ENCODE measurements at regions not wholly inside any gene's neighbourhood (a gene's known extent, or its start where the extent isn't known, plus 50 kb on each side); places are given as distances from the start of the nearest gene placed in this dataset.

DNA sequence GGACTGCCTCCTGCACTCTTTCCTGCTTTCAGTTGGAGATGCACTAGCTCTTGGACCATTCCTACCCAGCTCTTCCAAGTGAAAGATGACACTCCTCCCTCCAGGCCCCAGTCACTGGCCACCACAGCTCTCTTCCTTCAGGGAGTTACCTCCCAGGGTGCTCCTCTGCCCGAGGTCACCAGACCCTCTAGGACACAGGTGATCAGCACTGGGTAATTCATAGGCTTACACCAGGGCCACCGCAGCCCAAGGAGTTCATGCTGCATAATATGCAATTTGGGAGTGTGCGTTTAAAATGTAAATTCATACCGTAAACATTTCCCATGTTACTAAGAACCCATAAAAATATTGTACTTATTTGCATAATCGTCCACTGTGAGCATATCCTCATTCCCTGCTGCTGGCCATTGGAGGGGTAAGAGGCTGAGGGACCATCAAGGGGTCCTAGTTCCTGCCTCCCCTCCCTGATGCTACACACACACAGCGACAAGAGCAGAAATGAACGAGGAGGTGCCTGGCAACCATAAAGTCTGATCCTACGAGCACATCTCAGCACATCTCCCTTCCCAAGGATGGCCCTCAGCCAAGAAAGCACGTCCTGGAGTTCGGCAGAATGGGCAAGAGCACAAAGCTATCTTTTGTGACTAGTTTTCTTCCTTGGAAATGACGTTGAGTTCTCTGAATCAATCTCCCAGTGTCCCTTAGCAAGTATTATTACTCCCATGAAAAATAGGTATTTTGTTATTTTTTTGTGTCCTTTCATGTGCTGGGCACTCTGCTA lies 222.9 kb upstream of the RAB4A start:
- POLR2A ChIA-PET = no interaction called here
- no peaks in the 10 kb centered on the region for H3K36me3 ChIP-seq (replicated peaks in 1 of 2; ENCODE audit: control insufficient read depth in 1 of 2, insufficient read depth in 2 of 2, low read length in 2 of 2)
- no peak for DNase-seq (ENCODE audit: low spot score)
- H3K9ac ChIP-seq (ENCODE audit: insufficient read depth, low read depth, low read length) = no peak overlapping the region
- H3K9me3 ChIP-seq (ENCODE audit: low read length) = no peaks in the 10 kb centered on the region
- peaks cover 4% of the 10 kb centered on the region; the same call in 1 of the 2 replicates for H3K4me1 ChIP-seq (ENCODE audit: insufficient read depth, low read length)
- H3K27ac ChIP-seq (ENCODE audit: extremely low read length, insufficient read depth, low read length) = no peak overlapping the region
- H3K4me3 ChIP-seq (replicated peaks in 1 of 3; ENCODE audit: insufficient read depth in 1 of 3, low read depth in 2 of 3, low read length in 3 of 3) = no peak overlapping the region
- CTCF ChIA-PET (ENCODE audit: low intra/inter-chr PET ratio, low total read pairs) = no interaction called here
- H4K20me1 ChIP-seq (ENCODE audit: insufficient read depth, low read length) = no peaks in the 10 kb centered on the region
- no TSS peak for BruUV-seq (replicated peaks)
- intact Hi-C loops (cut with micrococcal nuclease; ENCODE audit: unreplicated experiment) = no loop called here
- 72% methylated on average over 11 of the region's 11 CpGs for WGBS (ENCODE audit: low lambda C conversion rate)
- TF ChIP-seq FOXJ3 (CRISPR knock-in tag; IDR thresholded peaks at IDR 0.05; ENCODE audit: borderline replicate concordance) = no peak
- TF ChIP-seq, protein P1, sequence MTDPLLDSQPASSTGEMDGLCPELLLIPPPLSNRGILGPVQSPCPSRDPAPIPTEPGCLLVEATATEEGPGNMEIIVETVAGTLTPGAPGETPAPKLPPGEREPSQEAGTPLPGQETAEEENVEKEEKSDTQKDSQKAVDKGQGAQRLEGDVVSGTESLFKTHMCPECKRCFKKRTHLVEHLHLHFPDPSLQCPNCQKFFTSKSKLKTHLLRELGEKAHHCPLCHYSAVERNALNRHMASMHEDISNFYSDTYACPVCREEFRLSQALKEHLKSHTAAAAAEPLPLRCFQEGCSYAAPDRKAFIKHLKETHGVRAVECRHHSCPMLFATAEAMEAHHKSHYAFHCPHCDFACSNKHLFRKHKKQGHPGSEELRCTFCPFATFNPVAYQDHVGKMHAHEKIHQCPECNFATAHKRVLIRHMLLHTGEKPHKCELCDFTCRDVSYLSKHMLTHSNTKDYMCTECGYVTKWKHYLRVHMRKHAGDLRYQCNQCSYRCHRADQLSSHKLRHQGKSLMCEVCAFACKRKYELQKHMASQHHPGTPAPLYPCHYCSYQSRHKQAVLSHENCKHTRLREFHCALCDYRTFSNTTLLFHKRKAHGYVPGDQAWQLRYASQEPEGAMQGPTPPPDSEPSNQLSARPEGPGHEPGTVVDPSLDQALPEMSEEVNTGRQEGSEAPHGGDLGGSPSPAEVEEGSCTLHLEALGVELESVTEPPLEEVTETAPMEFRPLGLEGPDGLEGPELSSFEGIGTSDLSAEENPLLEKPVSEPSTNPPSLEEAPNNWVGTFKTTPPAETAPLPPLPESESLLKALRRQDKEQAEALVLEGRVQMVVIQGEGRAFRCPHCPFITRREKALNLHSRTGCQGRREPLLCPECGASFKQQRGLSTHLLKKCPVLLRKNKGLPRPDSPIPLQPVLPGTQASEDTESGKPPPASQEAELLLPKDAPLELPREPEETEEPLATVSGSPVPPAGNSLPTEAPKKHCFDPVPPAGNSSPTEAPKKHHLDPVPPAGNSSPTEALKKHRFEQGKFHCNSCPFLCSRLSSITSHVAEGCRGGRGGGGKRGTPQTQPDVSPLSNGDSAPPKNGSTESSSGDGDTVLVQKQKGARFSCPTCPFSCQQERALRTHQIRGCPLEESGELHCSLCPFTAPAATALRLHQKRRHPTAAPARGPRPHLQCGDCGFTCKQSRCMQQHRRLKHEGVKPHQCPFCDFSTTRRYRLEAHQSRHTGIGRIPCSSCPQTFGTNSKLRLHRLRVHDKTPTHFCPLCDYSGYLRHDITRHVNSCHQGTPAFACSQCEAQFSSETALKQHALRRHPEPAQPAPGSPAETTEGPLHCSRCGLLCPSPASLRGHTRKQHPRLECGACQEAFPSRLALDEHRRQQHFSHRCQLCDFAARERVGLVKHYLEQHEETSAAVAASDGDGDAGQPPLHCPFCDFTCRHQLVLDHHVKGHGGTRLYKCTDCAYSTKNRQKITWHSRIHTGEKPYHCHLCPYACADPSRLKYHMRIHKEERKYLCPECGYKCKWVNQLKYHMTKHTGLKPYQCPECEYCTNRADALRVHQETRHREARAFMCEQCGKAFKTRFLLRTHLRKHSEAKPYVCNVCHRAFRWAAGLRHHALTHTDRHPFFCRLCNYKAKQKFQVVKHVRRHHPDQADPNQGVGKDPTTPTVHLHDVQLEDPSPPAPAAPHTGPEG (CRISPR knock-in tag; IDR thresholded peaks at IDR 0.05) = no peak
- TF ChIP-seq, protein P2, sequence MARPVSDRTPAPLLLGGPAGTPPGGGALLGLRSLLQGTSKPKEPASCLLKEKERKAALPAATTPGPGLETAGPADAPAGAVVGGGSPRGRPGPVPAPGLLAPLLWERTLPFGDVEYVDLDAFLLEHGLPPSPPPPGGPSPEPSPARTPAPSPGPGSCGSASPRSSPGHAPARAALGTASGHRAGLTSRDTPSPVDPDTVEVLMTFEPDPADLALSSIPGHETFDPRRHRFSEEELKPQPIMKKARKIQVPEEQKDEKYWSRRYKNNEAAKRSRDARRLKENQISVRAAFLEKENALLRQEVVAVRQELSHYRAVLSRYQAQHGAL (CRISPR knock-in tag; IDR thresholded peaks at IDR 0.05; ENCODE audit: not compliant biosample characterization) = no peak
- no peak for TF ChIP-seq MYC (CRISPR knock-in tag; IDR thresholded peaks at IDR 0.05; ENCODE audit: borderline replicate concordance)
- TF ChIP-seq MYNN (CRISPR knock-in tag; IDR thresholded peaks at IDR 0.05; ENCODE audit: low read depth) = no peak
- TF ChIP-seq, protein P3, sequence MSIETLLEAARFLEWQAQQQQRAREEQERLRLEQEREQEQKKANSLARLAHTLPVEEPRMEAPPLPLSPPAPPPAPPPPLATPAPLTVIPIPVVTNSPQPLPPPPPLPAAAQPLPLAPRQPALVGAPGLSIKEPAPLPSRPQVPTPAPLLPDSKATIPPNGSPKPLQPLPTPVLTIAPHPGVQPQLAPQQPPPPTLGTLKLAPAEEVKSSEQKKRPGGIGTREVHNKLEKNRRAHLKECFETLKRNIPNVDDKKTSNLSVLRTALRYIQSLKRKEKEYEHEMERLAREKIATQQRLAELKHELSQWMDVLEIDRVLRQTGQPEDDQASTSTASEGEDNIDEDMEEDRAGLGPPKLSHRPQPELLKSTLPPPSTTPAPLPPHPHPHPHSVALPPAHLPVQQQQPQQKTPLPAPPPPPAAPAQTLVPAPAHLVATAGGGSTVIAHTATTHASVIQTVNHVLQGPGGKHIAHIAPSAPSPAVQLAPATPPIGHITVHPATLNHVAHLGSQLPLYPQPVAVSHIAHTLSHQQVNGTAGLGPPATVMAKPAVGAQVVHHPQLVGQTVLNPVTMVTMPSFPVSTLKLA (IDR thresholded peaks at IDR 0.05) = no peak
- no peak for TF ChIP-seq ZNF431 (CRISPR knock-in tag; IDR thresholded peaks at IDR 0.05; ENCODE audit: borderline replicate concordance, low read depth)
- TF ChIP-seq, protein P4, sequence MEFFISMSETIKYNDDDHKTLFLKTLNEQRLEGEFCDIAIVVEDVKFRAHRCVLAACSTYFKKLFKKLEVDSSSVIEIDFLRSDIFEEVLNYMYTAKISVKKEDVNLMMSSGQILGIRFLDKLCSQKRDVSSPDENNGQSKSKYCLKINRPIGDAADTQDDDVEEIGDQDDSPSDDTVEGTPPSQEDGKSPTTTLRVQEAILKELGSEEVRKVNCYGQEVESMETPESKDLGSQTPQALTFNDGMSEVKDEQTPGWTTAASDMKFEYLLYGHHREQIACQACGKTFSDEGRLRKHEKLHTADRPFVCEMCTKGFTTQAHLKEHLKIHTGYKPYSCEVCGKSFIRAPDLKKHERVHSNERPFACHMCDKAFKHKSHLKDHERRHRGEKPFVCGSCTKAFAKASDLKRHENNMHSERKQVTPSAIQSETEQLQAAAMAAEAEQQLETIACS (CRISPR knock-in tag; IDR thresholded peaks at IDR 0.05) = no peak
- no peak for TF ChIP-seq RXRA (CRISPR knock-in tag; IDR thresholded peaks at IDR 0.05)
- TF ChIP-seq TMF1 (CRISPR knock-in tag; IDR thresholded peaks at IDR 0.05; ENCODE audit: low read depth) = no peak
- no peak for TF ChIP-seq FIP1L1 (IDR thresholded peaks at IDR 0.05; ENCODE audit: borderline replicate concordance, insufficient read depth, low read depth, low read length)
- no peak for TF ChIP-seq SOX13 (IDR thresholded peaks at IDR 0.05)
- TF ChIP-seq SOX13 (CRISPR knock-in tag; conservative IDR thresholded peaks at IDR 0.05 in 1 of 2, IDR thresholded peaks at IDR 0.05 in 1 of 2) = no peak
- TF ChIP-seq ZNF383 (CRISPR knock-in tag; IDR thresholded peaks at IDR 0.05; ENCODE audit: borderline replicate concordance) = no peak
- H3K79me2 ChIP-seq (ENCODE audit: insufficient read depth, low read length) = no peaks in the 10 kb centered on the region
- no peak for ATAC-seq
- no peaks in the 10 kb centered on the region for H3K27me3 ChIP-seq (ENCODE audit: control insufficient read depth in 1 of 2, insufficient read depth in 2 of 2, low read length in 2 of 2)
- no peak for FAIRE-seq
- H3K4me2 ChIP-seq (ENCODE audit: low read depth, low read length) = no peak overlapping the region
- H2AFZ ChIP-seq (ENCODE audit: low read length) = no peak overlapping the region
- in situ Hi-C loops (cut with HindIII; ENCODE audit: extremely low pct_ligation_motif_present, low pct_unique_long_range_greater_than_20kb) = no loop called here

Measured in HepG2 (cell line).